PC-9 (cell line): ENCODE measurements at regions not wholly inside any gene's neighbourhood (a gene's known extent, or its start where the extent isn't known, plus 50 kb on each side); places are given as distances from the start of the nearest gene placed in this dataset.

Source experiments
- BruUV-seq: library from RNA; stranded (reverse); fragments of 400-500 nt; replicated peaks from 2 replicates; lab custom pipeline; 2021; lab: Mats Ljungman, UMichigan
- CTCF ChIA-PET: fragments of 300-600 bp; sonication (Branson Sonifier 250); formaldehyde crosslinking; loops from one replicate; lab custom pipeline; 2022; ENCODE audit warnings: antibody characterized with exemption; lab: Charles Lee
- POLR2A ChIA-PET: fragments of 300-600 bp; sonication (Branson Sonifier 250); formaldehyde crosslinking; loops from one replicate; lab custom pipeline; 2022; ENCODE audit warnings: antibody characterized with exemption; ENCODE audit not compliant: unreplicated experiment; lab: Charles Lee
- DNase-seq, 2 experiments: peaks; one replicate each; pipeline versions ENCODE4 v3.0.0 to v3.0.0-alpha.2; 2015 to 2022; ENCODE audit warnings: mixed read lengths in 1 of 2
- H2AFZ ChIP-seq: fragments of 200-600 bp; sonication (generic); 2 replicates; pipeline ENCODE4 v1.8.1; 2017; ENCODE audit warnings: antibody characterized with exemption
- H3F3A ChIP-seq: fragments of 200-600 bp; sonication (generic); 2 replicates; pipeline ENCODE4 v1.8.1; 2017; ENCODE audit warnings: antibody characterized with exemption, mild to moderate bottlenecking, low read depth; ENCODE audit not compliant: insufficient read depth
- H3K27ac ChIP-seq: fragments of 200-600 bp; sonication (generic); 2 replicates; pipeline ENCODE4 v1.6.1; 2016; ENCODE audit warnings: mixed run types
- H3K27me3 ChIP-seq: fragments of 200-600 bp; sonication (generic); 2 replicates; pipeline ENCODE4 v1.6.1; 2016; ENCODE audit warnings: low read depth, mixed run types; ENCODE audit not compliant: insufficient read depth
- H3K36me3 ChIP-seq: fragments of 200-600 bp; sonication (generic); 2 replicates; pipeline ENCODE4 v1.6.1; 2016; ENCODE audit warnings: low read depth, mixed run types
- H3K4me1 ChIP-seq: fragments of 200-600 bp; sonication (generic); replicated peaks from 2 replicates; pipeline ENCODE4 v1.6.1; 2016; ENCODE audit warnings: mixed run types; ENCODE audit not compliant: insufficient read depth
- H3K4me2 ChIP-seq: fragments of 200-600 bp; sonication (generic); 2 replicates; pipeline ENCODE4 v1.6.1; 2017; ENCODE audit warnings: mixed run types
- H3K4me3 ChIP-seq: fragments of 200-600 bp; sonication (generic); 2 replicates; pipeline ENCODE4 v1.6.1; 2016; ENCODE audit warnings: mixed run types
- H3K79me2 ChIP-seq: fragments of 200-600 bp; sonication (generic); 2 replicates; pipeline ENCODE4 v1.6.1; 2017; ENCODE audit warnings: low read depth, mixed run types
- H3K9me2 ChIP-seq: fragments of 200-600 bp; sonication (generic); 2 replicates; pipeline ENCODE4 v1.8.1; 2017; ENCODE audit warnings: mild to moderate bottlenecking; ENCODE audit not compliant: insufficient read depth
- H3K9me3 ChIP-seq: fragments of 200-600 bp; sonication (generic); 2 replicates; pipeline ENCODE4 v1.8.1; 2016; ENCODE audit warnings: low read depth; ENCODE audit not compliant: insufficient read depth
- H4K20me1 ChIP-seq: fragments of 200-600 bp; sonication (generic); 2 replicates; pipeline ENCODE4 v1.8.1; 2017; ENCODE audit not compliant: insufficient read depth
- CTCF ChIP-seq: fragments of 200-600 bp; sonication (generic); conservative IDR thresholded peaks from 2 replicates; pipeline ENCODE4 v1.6.1; 2017; ENCODE audit warnings: mixed run types, antibody characterized with exemption, mild to moderate bottlenecking, moderate library complexity
- EZH2 ChIP-seq: fragments of 200-600 bp; sonication (generic); IDR thresholded peaks from 2 replicates; pipeline ENCODE4 v1.8.0; 2017; ENCODE audit warnings: antibody characterized with exemption, low read depth
- intact Hi-C: fragments of 100-400 bp; cut with micrococcal nuclease; formaldehyde crosslinking; loops from one replicate; pipeline ENCODE4 v1.10.0; 2022; ENCODE audit not compliant: unreplicated experiment

DNA sequence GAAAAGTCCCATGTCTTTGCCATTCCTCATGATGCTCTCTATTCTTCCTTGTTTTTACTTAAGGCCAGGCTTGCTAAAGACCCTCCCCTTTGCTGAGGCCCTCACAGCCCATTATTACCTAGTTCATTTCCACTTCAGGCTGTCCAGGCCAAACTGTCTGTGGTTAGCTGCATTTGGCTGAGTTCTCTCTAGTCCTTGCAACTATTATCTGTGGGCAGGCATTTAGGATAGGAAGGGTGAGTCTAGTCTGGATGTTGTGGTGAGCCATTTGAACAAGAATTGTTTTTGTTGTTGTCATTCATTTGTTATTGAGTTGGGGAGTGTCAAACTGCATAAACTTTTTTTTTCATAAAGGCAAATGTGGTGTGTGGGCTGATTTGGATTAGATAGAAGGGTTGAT is 182.4 kb downstream of the CD109 start:
- Histone ChIP-seq H3K79me2 (no peaks in the 10 kb centered on the region), H3K4me1 (no peaks in the 10 kb centered on the region), H3K4me3 (no peak overlapping the region), H3K4me2 (no peak overlapping the region), H3K36me3 (no peaks in the 10 kb centered on the region), H3K27me3 (no peaks in the 10 kb centered on the region), H3F3A (no peaks in the 10 kb centered on the region), H4K20me1 (no peaks in the 10 kb centered on the region), H3K9me3 (no peaks in the 10 kb centered on the region), H3K27ac (no peak overlapping the region), H2AFZ (no peak overlapping the region), H3K9me2 (no peaks in the 10 kb centered on the region)
- intact Hi-C loops, result no loop called here
- no TSS peak for BruUV-seq
- DNase-seq, result no peak
- TF ChIP-seq EZH2, result no peak
- no peak for TF ChIP-seq CTCF
- ChIA-PET CTCF (no interaction called here), POLR2A (no interaction called here)
